ENCODE measurements at regions not wholly inside any gene's neighbourhood (a gene's known extent, or its start where the extent isn't known, plus 50 kb on each side); places are given as distances from the start of the nearest gene placed in this dataset.

DNA sequence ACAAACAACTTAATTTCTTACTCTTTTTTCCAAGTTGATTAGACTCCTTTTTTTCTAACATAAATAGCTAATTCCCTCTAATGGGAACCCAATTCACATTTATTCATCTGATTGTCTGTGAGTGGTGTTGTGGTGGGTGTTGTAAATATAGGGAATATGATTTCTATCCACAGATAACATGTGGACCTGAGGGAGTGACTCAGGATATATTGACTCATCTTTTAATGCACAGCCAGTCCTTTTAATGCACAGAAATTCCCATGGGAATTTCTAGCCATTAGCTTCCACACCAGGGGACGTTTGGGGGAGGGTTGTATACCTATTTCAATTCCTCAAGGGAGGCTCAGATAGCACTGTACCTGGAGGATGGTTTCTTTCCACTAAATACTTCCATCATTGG lies 1339.6 kb upstream of the LRRTM1 start:
- TF ChIP-seq CTCF (conservative IDR thresholded peaks at IDR 0.05 in 1 of 2, IDR thresholded peaks at IDR 0.05 in 1 of 2; ENCODE audit: low read depth in 1 of 2, low read length in 2 of 2) (no peak), EZH2 (IDR thresholded peaks at IDR 0.05; ENCODE audit: low read length, missing control alignments) (no peak)

All from fibroblast of lung (primary cell).